ENCODE measurements at regions not wholly inside any gene's neighbourhood (a gene's known extent, or its start where the extent isn't known, plus 50 kb on each side); places are given as distances from the start of the nearest gene placed in this dataset.

DNA sequence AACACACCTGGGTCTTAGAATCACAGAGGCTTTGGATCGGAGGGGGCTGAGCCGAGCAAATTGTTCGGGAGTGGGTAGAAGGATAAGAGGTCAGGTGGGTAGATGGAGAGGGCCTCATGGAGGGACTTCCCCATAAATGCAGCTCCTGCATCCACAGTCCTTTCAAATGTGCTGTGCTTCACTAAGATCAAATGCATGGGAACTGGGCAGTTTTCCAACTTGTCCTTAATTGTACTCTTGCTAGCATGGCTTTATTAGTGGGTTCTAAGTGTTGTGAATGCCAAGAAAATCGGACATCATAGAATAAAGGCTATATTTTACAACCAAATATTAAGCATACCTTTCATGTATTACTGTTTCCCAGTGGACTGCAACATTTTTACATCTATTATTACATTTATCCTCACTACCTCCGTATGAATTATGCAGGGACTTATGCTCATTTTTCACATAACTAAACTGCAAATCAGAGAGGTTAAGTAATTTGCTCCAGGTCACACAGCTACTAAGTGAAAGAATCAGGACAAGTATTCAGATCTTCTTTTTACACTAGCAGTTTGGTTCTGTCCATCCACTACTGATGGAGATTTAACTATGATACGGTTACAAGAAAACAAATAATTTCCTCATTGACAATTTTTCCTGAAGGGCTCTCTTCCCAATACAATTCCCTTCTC, 174.5 kb upstream of the RUNX1 start:
- Histone ChIP-seq H3K36me3 (ENCODE audit: control insufficient read depth, insufficient read depth, low read length) (no peaks in the 10 kb centered on the region), H3K9ac (ENCODE audit: low read depth, low read length) (no peak overlapping the region), H3K4me3 (ENCODE audit: low read depth, low read length) (no peak overlapping the region), H3K27me3 (ENCODE audit: control insufficient read depth, insufficient read depth, low read length) (no peaks in the 10 kb centered on the region), H3K4me1 (ENCODE audit: control insufficient read depth, insufficient read depth, low read length) (peaks cover 17% of the 10 kb centered on the region), H3K27ac (ENCODE audit: low read depth, low read length) (no peak overlapping the region), H3K9me3 (ENCODE audit: control insufficient read depth, insufficient read depth, low read length) (no peaks in the 10 kb centered on the region)

DNA sequence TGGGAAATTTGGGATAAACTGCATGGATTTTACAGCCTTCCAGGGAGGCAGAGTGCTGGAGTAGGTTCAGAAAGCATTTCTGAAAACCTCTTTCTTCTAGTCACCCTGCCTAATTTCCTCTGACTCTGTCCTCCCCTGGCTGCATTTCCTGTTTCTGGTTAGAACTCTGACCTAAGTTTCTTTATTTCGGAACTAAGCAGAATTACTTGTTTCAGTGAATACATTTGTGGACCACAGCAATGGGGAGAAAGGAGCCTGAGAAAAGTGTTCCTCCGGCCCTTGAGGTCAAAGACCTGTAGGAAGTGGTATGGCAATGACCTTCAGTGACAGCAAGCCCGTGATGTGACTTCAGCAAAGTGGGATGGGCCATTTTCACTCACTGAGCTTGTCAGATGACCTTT, 173.4 kb upstream of the RUNX1 start:
- Histone ChIP-seq H3K27me3 (ENCODE audit: control insufficient read depth, insufficient read depth, low read length) (no peaks in the 10 kb centered on the region), H3K36me3 (ENCODE audit: control insufficient read depth, insufficient read depth, low read length) (no peaks in the 10 kb centered on the region), H3K9me3 (ENCODE audit: control insufficient read depth, insufficient read depth, low read length) (no peaks in the 10 kb centered on the region), H3K4me1 (ENCODE audit: control insufficient read depth, insufficient read depth, low read length) (peaks cover 15% of the 10 kb centered on the region), H3K27ac (ENCODE audit: low read depth, low read length) (no peak overlapping the region), H3K4me3 (ENCODE audit: low read depth, low read length) (no peak overlapping the region), H3K9ac (ENCODE audit: low read depth, low read length) (no peak overlapping the region)

DNA sequence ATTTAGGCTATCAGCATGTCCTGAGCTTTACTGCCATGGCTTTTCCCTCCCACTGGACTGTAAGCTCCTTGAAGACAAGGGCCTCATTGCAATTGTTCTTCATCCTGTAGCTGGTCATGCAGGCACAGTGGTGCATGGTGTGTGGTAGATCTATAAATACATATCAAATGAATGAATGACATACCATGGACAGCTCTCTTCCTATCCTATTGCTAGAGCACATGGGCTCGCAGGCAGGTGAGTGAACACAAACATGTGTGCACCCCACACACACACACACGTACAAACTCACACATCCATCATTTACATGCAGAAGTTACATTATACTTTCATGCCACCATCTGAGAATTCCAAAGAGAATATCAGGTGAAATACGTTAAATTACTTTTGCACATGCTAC, 172.9 kb upstream of the RUNX1 start:
- Histone ChIP-seq H3K27me3 (ENCODE audit: control insufficient read depth, insufficient read depth, low read length) (no peaks in the 10 kb centered on the region), H3K27ac (ENCODE audit: low read depth, low read length) (no peak overlapping the region), H3K4me3 (ENCODE audit: low read depth, low read length) (no peak overlapping the region), H3K4me1 (ENCODE audit: control insufficient read depth, insufficient read depth, low read length) (peaks cover 14% of the 10 kb centered on the region), H3K36me3 (ENCODE audit: control insufficient read depth, insufficient read depth, low read length) (no peaks in the 10 kb centered on the region), H3K9me3 (ENCODE audit: control insufficient read depth, insufficient read depth, low read length) (no peaks in the 10 kb centered on the region), H3K9ac (ENCODE audit: low read depth, low read length) (no peak overlapping the region)

DNA sequence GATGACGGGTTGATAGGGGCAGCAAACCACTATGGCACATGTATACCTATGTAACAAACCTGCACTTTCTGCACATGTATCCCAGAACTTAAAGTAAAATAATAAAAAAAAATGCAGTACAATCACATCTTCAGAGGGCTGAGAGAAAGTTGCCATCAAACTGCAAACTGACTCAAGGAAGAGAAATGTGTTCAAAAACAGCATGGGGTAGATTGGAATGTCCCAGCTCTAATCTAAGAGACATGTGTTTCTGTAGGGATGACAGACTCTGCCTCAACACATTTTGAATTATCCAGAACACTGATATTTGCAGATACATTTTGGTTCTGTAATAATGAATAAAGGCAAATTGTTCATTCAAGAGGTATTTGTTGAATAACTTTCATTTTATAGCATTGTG, 171.2 kb upstream of the RUNX1 start:
- H3K4me3 ChIP-seq (ENCODE audit: low read depth, low read length), result no peak overlapping the region
- no peak overlapping the region for H3K9ac ChIP-seq (ENCODE audit: low read depth, low read length)
- no peaks in the 10 kb centered on the region for H3K36me3 ChIP-seq (ENCODE audit: control insufficient read depth, insufficient read depth, low read length)
- H3K4me1 ChIP-seq (ENCODE audit: control insufficient read depth, insufficient read depth, low read length), result 0 out of 2 replicates have a peak, but pooled peaks cover 6% of the 10 kb centered on the region
- no peaks in the 10 kb centered on the region for H3K27me3 ChIP-seq (ENCODE audit: control insufficient read depth, insufficient read depth, low read length)
- H3K9me3 ChIP-seq (ENCODE audit: control insufficient read depth, insufficient read depth, low read length), result no peaks in the 10 kb centered on the region
- H3K27ac ChIP-seq (ENCODE audit: low read depth, low read length), result no peak overlapping the region

DNA sequence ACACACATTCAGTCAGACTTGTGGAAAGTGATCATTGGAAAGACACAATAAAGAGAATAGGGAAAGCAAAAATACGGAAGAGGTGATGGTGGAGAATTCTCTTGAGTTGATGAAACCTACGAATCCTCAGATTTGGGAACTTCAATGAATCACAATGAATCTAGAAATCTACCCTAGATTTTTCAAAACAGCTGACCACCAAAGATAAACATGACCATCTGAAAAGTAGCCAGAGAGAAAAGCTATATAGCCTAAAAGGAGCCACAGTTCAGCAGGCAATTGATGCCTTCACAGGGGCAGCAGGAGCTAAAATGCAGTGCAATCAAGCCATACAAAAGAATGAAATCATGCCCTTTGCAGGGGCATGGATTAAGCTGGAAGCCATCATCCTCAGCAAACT, 170.6 kb upstream of the RUNX1 start:
- 0 out of 2 replicates have a peak, but pooled peaks cover 6% of the 10 kb centered on the region for H3K4me1 ChIP-seq (ENCODE audit: control insufficient read depth, insufficient read depth, low read length)
- no peak overlapping the region for H3K4me3 ChIP-seq (ENCODE audit: low read depth, low read length)
- no peak overlapping the region for H3K9ac ChIP-seq (ENCODE audit: low read depth, low read length)
- no peaks in the 10 kb centered on the region for H3K36me3 ChIP-seq (ENCODE audit: control insufficient read depth, insufficient read depth, low read length)
- no peaks in the 10 kb centered on the region for H3K9me3 ChIP-seq (ENCODE audit: control insufficient read depth, insufficient read depth, low read length)
- no peaks in the 10 kb centered on the region for H3K27me3 ChIP-seq (ENCODE audit: control insufficient read depth, insufficient read depth, low read length)
- no peak overlapping the region for H3K27ac ChIP-seq (ENCODE audit: low read depth, low read length)

DNA sequence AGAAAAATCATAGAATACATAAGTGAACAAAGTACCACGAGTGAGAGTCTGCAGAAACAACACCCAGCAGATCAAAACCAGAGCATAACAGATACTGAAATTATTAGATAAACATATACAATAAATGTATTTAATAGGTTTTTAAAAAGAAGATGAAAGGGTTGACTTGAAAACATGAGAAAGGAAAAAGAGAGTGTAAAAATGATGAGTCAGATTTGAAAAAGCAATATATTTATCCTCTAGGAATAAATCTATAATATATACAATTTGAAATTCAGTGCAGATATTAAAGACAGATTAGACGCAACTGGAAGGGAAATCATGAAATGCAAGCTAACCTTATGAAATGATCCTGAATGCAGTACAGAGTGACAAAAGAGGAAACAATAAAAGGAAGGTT, 170.2 kb upstream of the RUNX1 start:
- Histone ChIP-seq H3K9ac (ENCODE audit: low read depth, low read length) (no peak overlapping the region), H3K27me3 (ENCODE audit: control insufficient read depth, insufficient read depth, low read length) (no peaks in the 10 kb centered on the region), H3K4me3 (ENCODE audit: low read depth, low read length) (no peak overlapping the region), H3K4me1 (ENCODE audit: control insufficient read depth, insufficient read depth, low read length) (0 out of 2 replicates have a peak, but pooled peaks cover 6% of the 10 kb centered on the region), H3K27ac (ENCODE audit: low read depth, low read length) (no peak overlapping the region), H3K36me3 (ENCODE audit: control insufficient read depth, insufficient read depth, low read length) (no peaks in the 10 kb centered on the region), H3K9me3 (ENCODE audit: control insufficient read depth, insufficient read depth, low read length) (no peaks in the 10 kb centered on the region)

DNA sequence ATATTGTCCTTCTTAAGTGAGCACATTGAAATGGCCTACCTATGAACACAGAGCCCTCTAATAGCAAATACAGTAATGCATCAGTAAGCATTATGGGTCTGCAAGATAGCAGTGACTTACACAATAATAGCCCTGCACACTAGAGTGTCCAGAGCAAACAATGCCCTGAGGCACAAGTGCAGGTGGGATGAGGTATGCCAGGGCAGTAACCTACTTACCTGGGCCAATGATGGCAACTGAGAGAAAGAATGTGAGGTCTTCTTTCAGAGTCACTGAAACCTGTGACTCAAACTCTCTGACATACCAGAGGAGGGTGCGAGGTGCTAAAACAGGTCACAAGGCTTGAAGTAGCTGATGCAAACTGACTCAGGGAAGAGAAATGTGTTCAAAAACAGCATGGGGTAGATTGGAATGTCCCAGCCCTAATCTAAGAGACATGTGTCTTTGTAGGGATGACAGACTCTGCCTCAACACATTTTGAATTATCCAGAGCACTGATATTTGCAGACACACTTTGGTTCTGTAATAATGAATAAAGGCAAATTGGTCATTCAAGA, 168.5 kb upstream of the RUNX1 start:
- H3K4me3 ChIP-seq (ENCODE audit: low read depth, low read length), result no peak overlapping the region
- H3K9ac ChIP-seq (ENCODE audit: low read depth, low read length), result no peak overlapping the region
- H3K27ac ChIP-seq (ENCODE audit: low read depth, low read length), result peak overlapping the region; percentile 61

DNA sequence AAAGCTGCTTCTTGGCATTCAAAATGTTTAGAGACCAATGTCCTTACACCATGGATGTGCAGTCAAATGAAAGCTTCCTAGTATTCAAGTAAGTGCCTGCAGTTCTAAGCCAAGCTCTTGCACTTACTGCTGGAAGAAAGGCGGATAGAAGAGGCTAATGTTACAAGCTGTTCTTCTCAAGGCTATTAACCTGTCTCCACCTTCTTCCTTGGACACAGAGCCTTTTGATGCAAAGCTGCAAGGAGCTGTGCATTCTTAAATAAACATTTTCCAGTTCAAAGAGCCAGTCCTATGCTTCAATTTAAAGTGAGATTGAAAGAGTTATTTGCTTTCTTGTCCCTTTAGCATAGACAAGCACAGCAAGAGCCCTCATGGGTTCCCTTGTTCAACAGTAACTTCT, 167.9 kb upstream of the RUNX1 start:
- Histone ChIP-seq H3K27ac (ENCODE audit: low read depth, low read length) (peak overlapping the region; percentile 61), H3K27me3 (ENCODE audit: control insufficient read depth, insufficient read depth, low read length) (no peaks in the 10 kb centered on the region), H3K36me3 (ENCODE audit: control insufficient read depth, insufficient read depth, low read length) (no peaks in the 10 kb centered on the region), H3K9ac (ENCODE audit: low read depth, low read length) (no peak overlapping the region), H3K9me3 (ENCODE audit: control insufficient read depth, insufficient read depth, low read length) (no peaks in the 10 kb centered on the region), H3K4me3 (ENCODE audit: low read depth, low read length) (no peak overlapping the region), H3K4me1 (ENCODE audit: control insufficient read depth, insufficient read depth, low read length) (0 out of 2 replicates have a peak, but pooled peaks cover 6% of the 10 kb centered on the region)

More for the DNA sequence above, 168.5 kb upstream of the RUNX1 start:
- H3K36me3 ChIP-seq (ENCODE audit: control insufficient read depth, insufficient read depth, low read length), result no peaks in the 10 kb centered on the region
- H3K9me3 ChIP-seq (ENCODE audit: control insufficient read depth, insufficient read depth, low read length), result no peaks in the 10 kb centered on the region
- 0 out of 2 replicates have a peak, but pooled peaks cover 6% of the 10 kb centered on the region for H3K4me1 ChIP-seq (ENCODE audit: control insufficient read depth, insufficient read depth, low read length)
- H3K27me3 ChIP-seq (ENCODE audit: control insufficient read depth, insufficient read depth, low read length), result no peaks in the 10 kb centered on the region

DNA sequence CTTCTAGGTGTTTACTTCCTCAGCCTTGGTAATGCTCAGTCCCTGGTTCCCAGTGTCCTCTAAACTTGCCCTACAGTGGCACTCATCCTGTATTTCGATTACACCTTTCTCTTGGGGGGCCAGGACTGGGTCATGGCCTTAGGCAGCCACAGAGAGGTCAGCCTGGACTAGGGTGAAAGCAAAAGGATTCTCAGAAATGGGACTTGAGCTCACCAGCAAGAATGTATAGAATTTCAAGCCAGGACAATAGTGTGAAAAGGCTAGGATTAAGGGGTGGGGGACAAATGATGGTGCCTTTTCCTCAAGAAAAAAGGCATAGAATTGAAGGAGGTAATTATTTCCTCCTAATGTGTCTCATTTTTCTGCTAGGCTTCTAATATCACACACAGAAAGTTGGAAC, 166.8 kb upstream of the RUNX1 start:
- no peak overlapping the region for H3K27ac ChIP-seq (ENCODE audit: low read depth, low read length)
- H3K36me3 ChIP-seq (ENCODE audit: control insufficient read depth, insufficient read depth, low read length), result no peaks in the 10 kb centered on the region
- no peaks in the 10 kb centered on the region for H3K9me3 ChIP-seq (ENCODE audit: control insufficient read depth, insufficient read depth, low read length)
- H3K27me3 ChIP-seq (ENCODE audit: control insufficient read depth, insufficient read depth, low read length), result no peaks in the 10 kb centered on the region
- H3K4me1 ChIP-seq (ENCODE audit: control insufficient read depth, insufficient read depth, low read length), result 0 out of 2 replicates have a peak, but pooled peaks cover 6% of the 10 kb centered on the region
- no peak overlapping the region for H3K9ac ChIP-seq (ENCODE audit: low read depth, low read length)
- no peak overlapping the region for H3K4me3 ChIP-seq (ENCODE audit: low read depth, low read length)

DNA sequence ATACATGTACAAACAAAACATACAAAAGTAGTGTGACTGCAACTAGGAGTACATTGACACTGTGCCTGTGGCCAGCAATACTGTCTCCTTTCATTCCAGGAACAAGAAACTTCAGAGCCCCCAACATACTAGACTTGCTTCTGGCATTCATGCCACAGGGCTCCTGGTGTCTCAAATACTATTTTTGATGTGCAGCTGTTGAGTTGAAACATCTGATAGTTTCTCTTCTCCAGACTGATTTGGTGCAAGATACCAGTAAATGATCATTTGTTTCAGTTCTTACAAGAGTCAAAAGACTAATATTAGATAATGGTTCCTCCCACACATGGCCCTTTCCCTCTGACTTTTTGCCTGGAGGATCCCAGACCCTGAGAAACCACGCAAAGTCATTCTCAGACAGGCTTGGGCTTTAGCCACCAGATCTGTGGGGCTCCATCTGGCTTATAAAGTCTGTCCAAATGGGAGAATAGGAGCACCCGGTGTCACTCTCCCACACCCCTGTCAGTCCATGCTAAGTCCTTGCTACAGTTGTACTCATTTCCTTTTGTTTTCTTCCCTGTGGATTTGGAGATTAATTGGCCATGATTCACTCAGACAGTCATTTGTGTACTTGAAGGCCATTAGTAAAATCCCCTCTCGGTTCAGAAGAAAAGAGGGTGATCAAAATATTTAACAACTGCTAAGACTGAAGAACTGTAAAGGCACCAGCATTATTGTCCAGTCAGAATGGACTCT, 163.5 kb upstream of the RUNX1 start:
- Histone ChIP-seq H3K27ac (ENCODE audit: low read depth, low read length) (no peak overlapping the region), H3K27me3 (ENCODE audit: control insufficient read depth, insufficient read depth, low read length) (no peaks in the 10 kb centered on the region), H3K9ac (ENCODE audit: low read depth, low read length) (no peak overlapping the region), H3K36me3 (ENCODE audit: control insufficient read depth, insufficient read depth, low read length) (no peaks in the 10 kb centered on the region), H3K4me1 (ENCODE audit: control insufficient read depth, insufficient read depth, low read length) (0 out of 2 replicates have a peak, but pooled peaks cover 5% of the 10 kb centered on the region), H3K9me3 (ENCODE audit: control insufficient read depth, insufficient read depth, low read length) (no peaks in the 10 kb centered on the region), H3K4me3 (ENCODE audit: low read depth, low read length) (no peak overlapping the region)

DNA sequence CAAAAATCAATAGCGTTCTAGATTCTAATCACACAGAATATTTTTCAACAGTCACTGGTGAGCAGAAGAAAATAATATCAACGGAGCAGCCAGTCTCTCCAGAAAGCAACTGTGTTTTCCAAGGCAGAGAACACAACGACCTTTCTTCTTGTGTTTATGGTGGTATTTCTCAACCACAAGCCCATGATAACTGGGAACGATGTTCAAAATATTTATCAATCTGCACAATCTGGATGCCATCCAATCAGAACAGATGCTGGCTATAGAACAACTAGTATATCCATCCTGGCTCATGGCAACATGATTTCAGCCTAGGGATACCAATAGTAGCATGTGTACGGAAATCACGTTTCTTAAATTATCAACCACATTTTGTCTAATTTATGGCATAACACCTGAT, 162.7 kb upstream of the RUNX1 start:
- Histone ChIP-seq H3K9me3 (ENCODE audit: control insufficient read depth, insufficient read depth, low read length) (no peaks in the 10 kb centered on the region), H3K9ac (ENCODE audit: low read depth, low read length) (no peak overlapping the region), H3K27ac (ENCODE audit: low read depth, low read length) (no peak overlapping the region), H3K4me3 (ENCODE audit: low read depth, low read length) (no peak overlapping the region), H3K4me1 (ENCODE audit: control insufficient read depth, insufficient read depth, low read length) (no peaks in the 10 kb centered on the region), H3K27me3 (ENCODE audit: control insufficient read depth, insufficient read depth, low read length) (no peaks in the 10 kb centered on the region), H3K36me3 (ENCODE audit: control insufficient read depth, insufficient read depth, low read length) (no peaks in the 10 kb centered on the region)

Data from HUES48 (cell line).